Neural cell (in vitro differentiated cells): ENCODE measurements at regions not wholly inside any gene's neighbourhood (a gene's known extent, or its start where the extent isn't known, plus 50 kb on each side); places are given as distances from the start of the nearest gene placed in this dataset.

ENCODE experiments used
- H2AFZ ChIP-seq: fragments of 200-600, 300-800 bp; sonication (generic), shearing (Covaris generic); 2 replicates; pipeline ENCODE4 v1.6.0; 2014; ENCODE audit warnings: low read depth, mild to moderate bottlenecking, antibody characterized with exemption, low read length, moderate library complexity
- H3F3A ChIP-seq: fragments of 200-600 bp; shearing (Covaris generic); 2 replicates; pipeline ENCODE4 v1.6.1; 2016; ENCODE audit warnings: mild to moderate bottlenecking, moderate library complexity, mixed read lengths, antibody characterized with exemption, low read length; ENCODE audit not compliant: insufficient read depth, poor library complexity, severe bottlenecking
- H3K27ac ChIP-seq: fragments of 200-600, 300-800 bp; sonication (generic), shearing (Covaris generic); 2 replicates; pipeline ENCODE4 v1.5.1; 2014; ENCODE audit warnings: mild to moderate bottlenecking, low read length, moderate library complexity
- H3K27me3 ChIP-seq: fragments of 300-800, 200-600 bp; sonication (generic), shearing (Covaris generic); 2 replicates; pipeline ENCODE4 v1.6.0; 2014; ENCODE audit warnings: mild to moderate bottlenecking, low read depth, low read length, moderate library complexity; ENCODE audit not compliant: insufficient read depth
- H3K36me3 ChIP-seq: fragments of 300-800, 200-600 bp; sonication (generic), shearing (Covaris generic); 2 replicates; pipeline ENCODE4 v1.5.1; 2014; ENCODE audit warnings: mild to moderate bottlenecking, antibody characterized with exemption, low read length, moderate library complexity; ENCODE audit not compliant: insufficient read depth
- H3K4me2 ChIP-seq: fragments of 300-800, 200-600 bp; sonication (generic), shearing (Covaris generic); 2 replicates; pipeline ENCODE4 v1.6.0; 2014; ENCODE audit warnings: mild to moderate bottlenecking, low read length
- H3K4me3 ChIP-seq: fragments of 300-800, 200-600 bp; sonication (generic), shearing (Covaris generic); 2 replicates; pipeline ENCODE4 v1.5.1; 2014; ENCODE audit warnings: mild to moderate bottlenecking, low read length, moderate library complexity
- H3K79me2 ChIP-seq: fragments of 200-600 bp; shearing (Covaris generic); replicated peaks from 2 replicates; pipeline ENCODE4 v1.6.0; 2014; ENCODE audit warnings: mild to moderate bottlenecking, low read length, moderate library complexity; ENCODE audit not compliant: insufficient read depth
- H3K9ac ChIP-seq: fragments of 300-800, 200-600 bp; sonication (generic), shearing (Covaris generic); 2 replicates; pipeline ENCODE4 v1.6.1; 2016; ENCODE audit warnings: mild to moderate bottlenecking, low read length, mixed read lengths
- H3K9me2 ChIP-seq: fragments of 200-600 bp; shearing (Covaris generic); 2 replicates; pipeline ENCODE4 v1.6.1; 2016; ENCODE audit warnings: mild to moderate bottlenecking, low read length, mixed read lengths; ENCODE audit not compliant: insufficient read depth
- H3K9me3 ChIP-seq: fragments of 200-600, 300-800 bp; sonication (generic), shearing (Covaris generic); 2 replicates; pipeline ENCODE4 v1.6.1; 2016; ENCODE audit warnings: mild to moderate bottlenecking, mixed run types, low read length, moderate library complexity, mixed read lengths
- H4K20me1 ChIP-seq: fragments of 200-600 bp; shearing (Covaris generic); 2 replicates; pipeline ENCODE4 v1.6.1; 2016; ENCODE audit warnings: mild to moderate bottlenecking, mixed run types; ENCODE audit not compliant: insufficient read depth
- EP300 ChIP-seq: fragments of 450-650 bp; conservative IDR thresholded peaks from 2 replicates; pipeline ENCODE4 v1.6.1; 2014; ENCODE audit warnings: antibody characterized with exemption, mild to moderate bottlenecking, moderate library complexity; ENCODE audit not compliant: poor library complexity, severe bottlenecking
- EZH2 ChIP-seq: fragments of 200-600, 300-800 bp; shearing (Covaris generic), sonication (generic); IDR thresholded peaks from 2 replicates; pipeline ENCODE4 v1.6.1; 2014; ENCODE audit warnings: antibody characterized with exemption, low read length, borderline replicate concordance, mild to moderate bottlenecking; ENCODE audit not compliant: insufficient read depth, poor library complexity, severe bottlenecking
- MXI1 ChIP-seq: fragments of 450-650 bp; conservative IDR thresholded peaks from 2 replicates; pipeline ENCODE4 v1.6.1; 2014; ENCODE audit warnings: antibody characterized with exemption, mild to moderate bottlenecking; ENCODE audit not compliant: poor library complexity, severe bottlenecking
- POLR2AphosphoS5 ChIP-seq: IDR thresholded peaks from 2 replicates; pipeline ENCODE4 v1.6.1; 2012
- RAD21 ChIP-seq: fragments of 450-650 bp; conservative IDR thresholded peaks from 2 replicates; pipeline ENCODE4 v1.6.1; 2014; ENCODE audit warnings: antibody characterized with exemption, mild to moderate bottlenecking, moderate library complexity
- REST ChIP-seq: IDR thresholded peaks from 2 replicates; pipeline ENCODE4 v1.6.1; 2012; ENCODE audit warnings: borderline replicate concordance
- SMC3 ChIP-seq: fragments of 450-650 bp; conservative IDR thresholded peaks from 2 replicates; pipeline ENCODE4 v1.6.1; 2014; ENCODE audit warnings: antibody characterized with exemption, mild to moderate bottlenecking, moderate library complexity; ENCODE audit not compliant: poor library complexity
- TAF1 ChIP-seq: IDR thresholded peaks from 2 replicates; pipeline ENCODE4 v1.6.1; 2012; ENCODE audit warnings: low read depth
- TF ChIP-seq, protein P1 (sequence below): fragments of 450-650 bp; IDR thresholded peaks from 2 replicates; pipeline ENCODE4 v1.5.1; 2014; ENCODE audit warnings: antibody characterized with exemption, mild to moderate bottlenecking, moderate library complexity; ENCODE audit not compliant: poor library complexity, severe bottlenecking

GRCh38 chr2:2547911-2548310 is 216.8 kb upstream of the MYT1L start:
- Histone ChIP-seq H3K79me2 (no peaks in the 10 kb centered on the region), H3F3A (no peaks in the 10 kb centered on the region), H3K9me3 (peaks cover 7% of the 10 kb centered on the region), H3K4me2 (no peak overlapping the region), H3K4me3 (no peak overlapping the region), H3K27me3 (no peaks in the 10 kb centered on the region), H3K27ac (no peak overlapping the region), H3K36me3 (no peaks in the 10 kb centered on the region), H3K9ac (no peak overlapping the region), H2AFZ (no peak overlapping the region), H4K20me1 (no peaks in the 10 kb centered on the region), H3K9me2 (no peaks in the 10 kb centered on the region)
- TF ChIP-seq RAD21: no peak
- no peak for TF ChIP-seq TAF1
- no peak for TF ChIP-seq POLR2AphosphoS5
- no peak for TF ChIP-seq SMC3
- no peak for TF ChIP-seq MXI1
- TF ChIP-seq EP300: no peak
- TF ChIP-seq EZH2: no peak
- TF ChIP-seq, protein P1, sequence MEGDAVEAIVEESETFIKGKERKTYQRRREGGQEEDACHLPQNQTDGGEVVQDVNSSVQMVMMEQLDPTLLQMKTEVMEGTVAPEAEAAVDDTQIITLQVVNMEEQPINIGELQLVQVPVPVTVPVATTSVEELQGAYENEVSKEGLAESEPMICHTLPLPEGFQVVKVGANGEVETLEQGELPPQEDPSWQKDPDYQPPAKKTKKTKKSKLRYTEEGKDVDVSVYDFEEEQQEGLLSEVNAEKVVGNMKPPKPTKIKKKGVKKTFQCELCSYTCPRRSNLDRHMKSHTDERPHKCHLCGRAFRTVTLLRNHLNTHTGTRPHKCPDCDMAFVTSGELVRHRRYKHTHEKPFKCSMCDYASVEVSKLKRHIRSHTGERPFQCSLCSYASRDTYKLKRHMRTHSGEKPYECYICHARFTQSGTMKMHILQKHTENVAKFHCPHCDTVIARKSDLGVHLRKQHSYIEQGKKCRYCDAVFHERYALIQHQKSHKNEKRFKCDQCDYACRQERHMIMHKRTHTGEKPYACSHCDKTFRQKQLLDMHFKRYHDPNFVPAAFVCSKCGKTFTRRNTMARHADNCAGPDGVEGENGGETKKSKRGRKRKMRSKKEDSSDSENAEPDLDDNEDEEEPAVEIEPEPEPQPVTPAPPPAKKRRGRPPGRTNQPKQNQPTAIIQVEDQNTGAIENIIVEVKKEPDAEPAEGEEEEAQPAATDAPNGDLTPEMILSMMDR: no peak
- no peak for TF ChIP-seq REST

DNA sequence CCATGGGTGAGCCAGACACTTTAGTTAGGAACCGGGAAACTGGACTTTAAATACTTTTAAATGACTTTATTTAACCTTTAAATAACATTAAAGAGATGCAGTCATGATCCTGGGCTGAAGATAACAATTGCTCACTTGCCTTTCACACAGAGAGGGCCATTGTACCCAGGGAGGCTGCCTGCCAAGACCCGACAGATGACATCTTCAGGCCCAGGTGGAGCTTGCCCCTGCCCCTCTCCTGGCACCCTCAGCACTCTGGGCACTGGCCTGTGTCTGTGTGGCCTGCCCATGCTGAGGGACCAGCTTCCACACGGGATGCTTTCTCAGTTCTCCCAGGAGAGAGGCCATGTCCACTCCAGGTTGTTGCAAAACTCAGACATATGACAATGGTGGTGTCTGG is 216.4 kb upstream of the MYT1L start:
- Histone ChIP-seq H3K79me2 (no peaks in the 10 kb centered on the region), H3K4me3 (no peak overlapping the region), H3K9me3 (peaks cover 2% of the 10 kb centered on the region), H4K20me1 (no peaks in the 10 kb centered on the region), H3F3A (no peaks in the 10 kb centered on the region), H3K9me2 (no peaks in the 10 kb centered on the region), H3K36me3 (no peaks in the 10 kb centered on the region), H3K4me2 (no peak overlapping the region), H3K27me3 (no peaks in the 10 kb centered on the region), H3K27ac (no peak overlapping the region), H2AFZ (no peak overlapping the region), H3K9ac (no peak overlapping the region)
- TF ChIP-seq SMC3 (no peak), TAF1 (no peak), POLR2AphosphoS5 (no peak), EP300 (no peak), EZH2 (no peak), REST (no peak), RAD21 (no peak), MXI1 (no peak)
- TF ChIP-seq, protein P1: no peak
